HL-60 (cell line): ENCODE measurements at regions not wholly inside any gene's neighbourhood (a gene's known extent, or its start where the extent isn't known, plus 50 kb on each side); places are given as distances from the start of the nearest gene placed in this dataset.

Experiments
- CTCF ChIP-seq: IDR thresholded peaks from one replicate; pipeline ENCODE4 v1.5.1; 2011; ENCODE audit warnings: low read length, control low read depth, inconsistent platforms; ENCODE audit not compliant: insufficient read depth
- GABPA ChIP-seq: IDR thresholded peaks from 2 replicates; pipeline ENCODE4 v1.6.1; 2012; ENCODE audit warnings: low read depth
- POLR2AphosphoS5 ChIP-seq: IDR thresholded peaks from 2 replicates; pipeline ENCODE4 v1.6.1; 2012; ENCODE audit warnings: low read depth
- REST ChIP-seq: IDR thresholded peaks from 2 replicates; pipeline ENCODE4 v1.6.1; 2012; ENCODE audit warnings: low read depth; ENCODE audit not compliant: insufficient replicate concordance

- TF ChIP-seq GABPA (no peak), CTCF (no peak), POLR2AphosphoS5 (no peak), REST (no peak)
Observed at GRCh38 chr2:54029721-54030395, 59.1 kb upstream of the PSME4 start.
